Psoas muscle (tissue), 7 donors: ENCODE measurements at regions not wholly inside any gene's neighbourhood (a gene's known extent, or its start where the extent isn't known, plus 50 kb on each side); places are given as distances from the start of the nearest gene placed in this dataset.

Experiments
- ATAC-seq, 4 donors: fragments of 200-7000 bp; cut with Tn5 transposase; one replicate each; pipeline ENCODE4 v1.9.1; 2020; ENCODE audit warnings: moderate library complexity in 3 of 4, mild to moderate bottlenecking in 2 of 4
- DNase-seq, 2 donors: peaks; one replicate each; pipeline ENCODE4 v3.0.0-alpha.2; 2020
- H3K27ac ChIP-seq: fragments of 200-600 bp; one replicate; pipeline ENCODE4 v1.8.0; 2022
- H3K27me3 ChIP-seq, 3 donors: fragments of 200-600 bp in 1 of 3; one replicate each; pipeline versions ENCODE4 v1.6.1 to v1.8.0; 2013 to 2022; ENCODE audit warnings: low read length in 2 of 3, mild to moderate bottlenecking in 2 of 3, moderate library complexity in 1 of 3; ENCODE audit not compliant: insufficient read depth in 3 of 3
- H3K36me3 ChIP-seq, 2 donors: fragments of 200-600 bp in 1 of 2; one replicate each; pipeline versions ENCODE4 v1.6.1 to v1.8.0; 2013 to 2022; ENCODE audit warnings: low read depth in 1 of 2, mild to moderate bottlenecking in 1 of 2, moderate library complexity in 1 of 2; ENCODE audit not compliant: insufficient read depth in 1 of 2
- H3K4me1 ChIP-seq: fragments of 200-600 bp; one replicate; pipeline ENCODE4 v1.8.0; 2022
- H3K4me3 ChIP-seq: fragments of 200-600 bp; one replicate; pipeline ENCODE4 v1.8.0; 2022; ENCODE audit warnings: mild to moderate bottlenecking
- H3K9me3 ChIP-seq: fragments of 200-600 bp; one replicate; pipeline ENCODE4 v1.8.0; 2022
- WGBS, 3 donors: extraction: QIAGEN DNeasy Blood & Tissue Kit; methylation state at CpG; one replicate each; pipeline versions ENCODE4 v1.1.6 to v1.1.7; 2013; 5-methylcytosine and 5-hydroxymethylcytosine counted together
- intact Hi-C, 2 donors: fragments of 100-400 bp; cut with DNase I; formaldehyde crosslinking; loops; one replicate each; pipeline versions ENCODE4 v1.11.0 to v1.14.2; 2022
- TF ChIP-seq, protein P1 (sequence below): fragments of 200-600 bp; IDR thresholded peaks from one replicate; pipeline ENCODE4 v1.8.0; 2022; ENCODE audit warnings: antibody characterized with exemption
- donor health status: healthy with polysubstance abuse.
- donor health status: DM: no; HTN: no; CAD: no; lungs with moderate emphysema.
- donor health status: Bipolar disorder and iron deficiency.
- donor health status: healthy.
- donor health status: DM: yes; HTN: yes; CAD: no.
- donor health status: DM: no; HTN: no; CAD: no.
- donor health status: DM: yes; HTN: yes; CAD: no.

DNA sequence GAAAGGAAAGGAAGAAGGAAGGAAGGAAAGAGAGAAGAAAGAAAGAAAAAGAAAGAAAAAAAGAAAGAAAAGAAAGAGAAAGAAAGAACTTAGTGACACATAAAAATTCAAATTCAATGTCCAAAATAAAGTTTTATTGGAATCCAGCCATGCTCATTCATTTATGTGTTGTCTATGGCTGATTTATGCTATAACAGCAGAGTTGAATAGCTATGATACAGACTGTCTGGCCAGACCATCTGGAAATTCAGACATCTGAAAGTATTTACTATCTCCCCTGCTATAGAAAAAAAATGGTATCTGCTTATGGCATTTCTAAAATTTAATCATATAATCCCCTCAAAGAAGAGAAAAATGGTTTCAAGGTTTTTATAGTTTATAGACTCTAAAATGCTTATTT lies 79.4 kb upstream of the RRP15 start:
- no peak for ATAC-seq
- Histone ChIP-seq H3K4me1 (no peaks in the 10 kb centered on the region), H3K9me3 (no peaks in the 10 kb centered on the region), H3K27me3 (no peaks in the 10 kb centered on the region), H3K27ac (no peak overlapping the region), H3K4me3 (no peak overlapping the region), H3K36me3 (no peaks in the 10 kb centered on the region)
- TF ChIP-seq, protein P1, sequence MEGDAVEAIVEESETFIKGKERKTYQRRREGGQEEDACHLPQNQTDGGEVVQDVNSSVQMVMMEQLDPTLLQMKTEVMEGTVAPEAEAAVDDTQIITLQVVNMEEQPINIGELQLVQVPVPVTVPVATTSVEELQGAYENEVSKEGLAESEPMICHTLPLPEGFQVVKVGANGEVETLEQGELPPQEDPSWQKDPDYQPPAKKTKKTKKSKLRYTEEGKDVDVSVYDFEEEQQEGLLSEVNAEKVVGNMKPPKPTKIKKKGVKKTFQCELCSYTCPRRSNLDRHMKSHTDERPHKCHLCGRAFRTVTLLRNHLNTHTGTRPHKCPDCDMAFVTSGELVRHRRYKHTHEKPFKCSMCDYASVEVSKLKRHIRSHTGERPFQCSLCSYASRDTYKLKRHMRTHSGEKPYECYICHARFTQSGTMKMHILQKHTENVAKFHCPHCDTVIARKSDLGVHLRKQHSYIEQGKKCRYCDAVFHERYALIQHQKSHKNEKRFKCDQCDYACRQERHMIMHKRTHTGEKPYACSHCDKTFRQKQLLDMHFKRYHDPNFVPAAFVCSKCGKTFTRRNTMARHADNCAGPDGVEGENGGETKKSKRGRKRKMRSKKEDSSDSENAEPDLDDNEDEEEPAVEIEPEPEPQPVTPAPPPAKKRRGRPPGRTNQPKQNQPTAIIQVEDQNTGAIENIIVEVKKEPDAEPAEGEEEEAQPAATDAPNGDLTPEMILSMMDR = no peak
- DNase-seq = no peak
- intact Hi-C loops = no loop called here

DNA sequence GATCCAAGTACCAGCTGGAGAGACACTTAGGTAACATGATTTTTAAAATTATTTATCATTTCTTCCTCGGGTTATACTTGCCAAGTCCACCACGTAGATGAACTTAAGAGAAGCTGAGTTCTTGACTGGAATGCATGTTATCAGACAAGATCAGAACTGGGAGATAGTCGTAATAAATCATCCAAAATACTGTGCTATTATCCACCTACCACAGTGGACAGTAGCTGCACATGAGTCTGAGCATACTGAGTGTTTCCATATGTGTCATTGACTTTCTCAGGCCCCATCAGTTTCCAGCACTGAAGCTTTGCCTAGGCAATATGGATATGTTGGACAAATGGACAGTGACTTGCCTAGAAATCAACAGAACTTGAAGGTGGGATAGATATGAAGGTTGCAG lies 77.9 kb upstream of the RRP15 start:
- TF ChIP-seq, protein P1 = no peak
- WGBS, 3 donors = 69 to 79% (median 78%) methylated on average over 3 of the region's 3 CpGs

DNA sequence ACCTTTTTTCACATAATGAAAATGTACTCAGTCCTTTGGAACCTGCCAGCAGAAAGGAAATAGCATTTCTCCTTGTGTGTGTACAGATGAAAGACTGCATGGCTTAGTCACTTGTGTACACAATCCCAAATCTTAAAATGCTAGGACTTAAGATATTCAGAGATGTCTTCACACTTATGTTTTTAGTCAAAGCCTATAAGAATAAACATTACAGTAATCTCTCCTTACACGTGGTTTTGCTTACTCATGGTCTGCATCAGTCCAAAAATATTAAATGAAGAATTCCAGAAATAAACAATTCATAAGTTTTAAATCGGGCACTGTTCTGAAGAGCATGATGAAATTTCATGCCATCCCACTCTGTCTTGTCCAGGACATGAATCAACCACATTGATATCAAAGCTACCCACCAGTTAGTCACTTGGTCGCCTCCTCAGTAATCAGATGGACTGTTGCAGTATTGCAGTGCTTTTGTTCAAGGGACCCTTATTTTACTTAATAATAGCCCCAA lies 75.7 kb upstream of the RRP15 start:
- 63 to 73% (median 68%) methylated on average over 3 of the region's 3 CpGs for WGBS, 3 donors
- DNase-seq (no peak), ATAC-seq (no peak)
- H3K9me3 ChIP-seq = no peaks in the 10 kb centered on the region
- intact Hi-C loops = no loop called here
- no peaks in the 10 kb centered on the region for H3K4me1 ChIP-seq
- H3K27me3 ChIP-seq = no peaks in the 10 kb centered on the region
- TF ChIP-seq, protein P1 = no peak
- H3K36me3 ChIP-seq = no peaks in the 10 kb centered on the region
- no peak overlapping the region for H3K27ac ChIP-seq
- no peak overlapping the region for H3K4me3 ChIP-seq

More for the DNA sequence above, 77.9 kb upstream of the RRP15 start:
- intact Hi-C loops = no loop called here
- H3K36me3 ChIP-seq = no peaks in the 10 kb centered on the region
- H3K4me3 ChIP-seq = no peak overlapping the region
- no peaks in the 10 kb centered on the region for H3K27me3 ChIP-seq
- H3K4me1 ChIP-seq = no peaks in the 10 kb centered on the region
- no peaks in the 10 kb centered on the region for H3K9me3 ChIP-seq
- ATAC-seq (no peak), DNase-seq (no peak)
- H3K27ac ChIP-seq = no peak overlapping the region

DNA sequence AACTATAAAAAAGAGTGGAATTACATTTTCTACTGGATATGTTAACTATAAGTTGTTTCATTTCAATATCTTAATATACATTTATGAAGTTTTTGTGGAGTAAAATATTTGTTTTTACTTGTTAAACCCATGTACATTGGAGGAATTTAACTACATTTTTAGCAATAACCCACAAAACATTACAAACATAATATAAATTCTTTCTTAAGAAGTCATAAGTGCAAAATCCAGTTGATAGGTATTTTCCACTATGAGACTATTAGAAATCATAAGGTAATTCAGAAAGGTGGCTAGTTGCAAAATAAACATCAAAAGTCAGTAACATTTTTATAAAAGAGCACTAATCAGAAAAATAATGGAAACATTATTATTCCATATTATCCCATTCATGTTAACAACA lies 73.9 kb upstream of the RRP15 start:
- no peaks in the 10 kb centered on the region for H3K27me3 ChIP-seq
- no peaks in the 10 kb centered on the region for H3K9me3 ChIP-seq
- no peak for ATAC-seq

GRCh38 chr1:218217040-218217439 lies 68.1 kb upstream of the RRP15 start:
- intact Hi-C loops = no loop called here
- ATAC-seq (no peak), DNase-seq (no peak)
- H3K36me3 ChIP-seq = no peaks in the 10 kb centered on the region
- no peaks in the 10 kb centered on the region for H3K9me3 ChIP-seq
- H3K4me1 ChIP-seq = no peaks in the 10 kb centered on the region
- no peak overlapping the region for H3K4me3 ChIP-seq
- H3K27me3 ChIP-seq = peaks cover 0 to 3% (median 0%) of the 10 kb centered on the region in 3 donors
- TF ChIP-seq, protein P1 = no peak
- H3K27ac ChIP-seq = no peak overlapping the region
- WGBS, 3 donors = 28 to 42% (median 39%) methylated on average over 4 of the region's 4 CpGs

More for the DNA sequence above, 73.9 kb upstream of the RRP15 start:
- Histone ChIP-seq H3K36me3 (no peaks in the 10 kb centered on the region), H3K27ac (no peak overlapping the region), H3K4me3 (no peak overlapping the region), H3K4me1 (no peaks in the 10 kb centered on the region)
- no peak for DNase-seq
- TF ChIP-seq, protein P1 = no peak
- intact Hi-C loops = no loop called here
